ENCODE measurements at regions not wholly inside any gene's neighbourhood (a gene's known extent, or its start where the extent isn't known, plus 50 kb on each side); places are given as distances from the start of the nearest gene placed in this dataset.

GRCh38 chr15:61308437-61308836 is 79.3 kb upstream of the RORA start:
- no peak for DNase-seq (ENCODE audit: low read depth in 4 of 4, low spot score in 3 of 4)

- DNase-seq (ENCODE audit: low read depth in 4 of 4, low spot score in 3 of 4): no peak
Measured at GRCh38 chr15:61307474-61307873, 78.4 kb upstream of the RORA start.

GRCh38 chr15:61301701-61302100 is 72.6 kb upstream of the RORA start:
- DNase-seq (ENCODE audit: low read depth in 4 of 4, low spot score in 3 of 4): no peak

GRCh38 chr15:61299075-61299763 is 70.1 kb upstream of the RORA start:
- no peak for DNase-seq (ENCODE audit: low read depth in 4 of 4, low spot score in 3 of 4)

- DNase-seq (ENCODE audit: low read depth in 4 of 4, low spot score in 3 of 4): no peak
Measured at GRCh38 chr15:61295239-61295638, 66.1 kb upstream of the RORA start.

- DNase-seq (ENCODE audit: low read depth in 4 of 4, low spot score in 3 of 4): no peak
Measured at GRCh38 chr15:61282661-61283060, 53.6 kb upstream of the RORA start.

GRCh38 chr15:61281328-61281727 is 52.2 kb upstream of the RORA start:
- DNase-seq (ENCODE audit: low read depth in 4 of 4, low spot score in 3 of 4): no peak

Measured in left renal pelvis (tissue), 4 donors.